Nephron progenitor cell (in vitro differentiated cells): ENCODE measurements at regions not wholly inside any gene's neighbourhood (a gene's known extent, or its start where the extent isn't known, plus 50 kb on each side); places are given as distances from the start of the nearest gene placed in this dataset.

Experiments used
- DNase-seq: peaks from one replicate; pipeline ENCODE4 v3.0.0; 2021
- H3K27ac Mint-ChIP-seq: 2 replicates; pipeline ENCODE4 v1.8.0; 2021; ENCODE audit warnings: mild to moderate bottlenecking, moderate library complexity, mixed read lengths
- H3K27me3 Mint-ChIP-seq: 2 replicates; pipeline ENCODE4 v1.8.0; 2021; ENCODE audit warnings: mild to moderate bottlenecking, low read depth, mixed read lengths; ENCODE audit not compliant: poor library complexity
- H3K36me3 Mint-ChIP-seq: 2 replicates; pipeline ENCODE4 v1.8.0; 2021; ENCODE audit warnings: low read depth, mixed read lengths
- H3K4me1 Mint-ChIP-seq: 2 replicates; pipeline ENCODE4 v1.8.0; 2021; ENCODE audit warnings: mixed read lengths
- H3K4me3 Mint-ChIP-seq: 2 replicates; pipeline ENCODE4 v1.8.0; 2021; ENCODE audit warnings: mild to moderate bottlenecking, moderate library complexity, mixed read lengths
- H3K9me3 Mint-ChIP-seq: 2 replicates; pipeline ENCODE4 v1.8.0; 2021; ENCODE audit warnings: mild to moderate bottlenecking, moderate library complexity, mixed read lengths
- TF ChIP-seq, protein P1 (sequence below): fragments of 200-600 bp; sonication (generic); IDR thresholded peaks from 2 replicates; pipeline ENCODE4 v1.5.0; 2021; ENCODE audit warnings: antibody characterized with exemption

DNA sequence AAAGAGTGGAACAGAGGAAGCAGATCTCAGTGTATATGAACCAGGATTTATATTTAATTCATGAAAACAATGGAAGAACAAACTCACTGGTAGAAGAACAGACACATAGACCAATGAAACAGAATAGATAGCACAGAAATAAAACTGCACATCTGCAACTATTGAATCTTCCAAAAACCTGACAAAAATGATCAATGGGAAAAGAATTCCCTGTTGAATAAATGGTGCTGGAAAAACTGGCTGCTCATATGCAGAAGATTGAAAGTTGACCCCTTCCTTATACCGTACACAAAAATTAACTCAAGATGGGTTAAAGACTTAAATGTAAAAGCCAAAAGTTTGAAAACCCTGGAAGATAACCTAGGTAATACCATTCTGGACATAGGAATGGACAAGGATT, 391.0 kb downstream of the MAGEB5 start:
- no peak overlapping the region for H3K4me3 Mint-ChIP-seq
- no peaks in the 10 kb centered on the region for H3K36me3 Mint-ChIP-seq

DNA sequence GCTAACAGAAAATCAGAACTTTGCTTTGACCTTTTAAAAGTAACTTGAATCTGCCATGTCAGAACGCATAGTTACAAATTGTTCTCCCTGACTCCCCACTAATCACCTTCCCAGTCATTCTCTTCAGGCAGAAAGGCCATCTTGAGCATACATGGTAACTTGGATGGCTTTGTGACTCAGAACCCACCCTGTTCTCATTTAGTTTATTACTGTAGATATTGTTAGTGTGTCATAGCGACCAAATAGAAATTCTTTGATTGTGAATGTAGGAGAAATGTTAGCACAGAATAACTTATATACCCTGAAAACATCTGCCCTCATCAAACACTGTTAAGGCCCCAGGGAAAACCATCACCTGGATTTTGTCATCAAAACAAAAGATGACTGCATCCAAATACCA, 382.0 kb downstream of the MAGEB5 start:
- H3K27ac Mint-ChIP-seq = no peak overlapping the region
- TF ChIP-seq, protein P1, sequence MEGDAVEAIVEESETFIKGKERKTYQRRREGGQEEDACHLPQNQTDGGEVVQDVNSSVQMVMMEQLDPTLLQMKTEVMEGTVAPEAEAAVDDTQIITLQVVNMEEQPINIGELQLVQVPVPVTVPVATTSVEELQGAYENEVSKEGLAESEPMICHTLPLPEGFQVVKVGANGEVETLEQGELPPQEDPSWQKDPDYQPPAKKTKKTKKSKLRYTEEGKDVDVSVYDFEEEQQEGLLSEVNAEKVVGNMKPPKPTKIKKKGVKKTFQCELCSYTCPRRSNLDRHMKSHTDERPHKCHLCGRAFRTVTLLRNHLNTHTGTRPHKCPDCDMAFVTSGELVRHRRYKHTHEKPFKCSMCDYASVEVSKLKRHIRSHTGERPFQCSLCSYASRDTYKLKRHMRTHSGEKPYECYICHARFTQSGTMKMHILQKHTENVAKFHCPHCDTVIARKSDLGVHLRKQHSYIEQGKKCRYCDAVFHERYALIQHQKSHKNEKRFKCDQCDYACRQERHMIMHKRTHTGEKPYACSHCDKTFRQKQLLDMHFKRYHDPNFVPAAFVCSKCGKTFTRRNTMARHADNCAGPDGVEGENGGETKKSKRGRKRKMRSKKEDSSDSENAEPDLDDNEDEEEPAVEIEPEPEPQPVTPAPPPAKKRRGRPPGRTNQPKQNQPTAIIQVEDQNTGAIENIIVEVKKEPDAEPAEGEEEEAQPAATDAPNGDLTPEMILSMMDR = no peak
- H3K36me3 Mint-ChIP-seq = no peaks in the 10 kb centered on the region

More for the DNA sequence above, 391.0 kb downstream of the MAGEB5 start:
- no peak for DNase-seq
- H3K4me1 Mint-ChIP-seq = no peaks in the 10 kb centered on the region
- H3K27me3 Mint-ChIP-seq = no peaks in the 10 kb centered on the region
- H3K9me3 Mint-ChIP-seq = peaks cover 17% of the 10 kb centered on the region
- TF ChIP-seq, protein P1 = no peak
- no peak overlapping the region for H3K27ac Mint-ChIP-seq

DNA sequence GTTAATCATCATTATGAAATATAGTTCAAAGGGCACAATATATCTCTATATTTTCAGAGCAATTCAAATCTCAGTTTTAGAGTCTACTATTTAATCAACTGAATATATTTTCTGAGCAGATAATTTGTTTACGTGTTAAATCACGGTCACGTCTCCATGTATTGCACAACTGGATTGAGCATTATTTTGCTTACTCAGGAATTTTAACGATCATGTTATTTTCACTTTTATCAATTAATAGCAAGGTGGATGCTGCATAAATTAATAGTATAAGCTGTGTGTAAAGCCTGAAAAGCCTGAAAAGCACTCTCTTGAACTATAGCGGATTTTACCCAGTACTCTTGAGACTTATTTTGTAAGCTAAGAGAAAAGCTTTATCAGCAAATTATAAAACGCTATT, 374.9 kb downstream of the MAGEB5 start:
- TF ChIP-seq, protein P1 = no peak
- no peak overlapping the region for H3K27ac Mint-ChIP-seq
- H3K9me3 Mint-ChIP-seq = peaks cover 31% of the 10 kb centered on the region
- no peaks in the 10 kb centered on the region for H3K27me3 Mint-ChIP-seq
- DNase-seq = no peak
- no peaks in the 10 kb centered on the region for H3K4me1 Mint-ChIP-seq
- H3K36me3 Mint-ChIP-seq = no peaks in the 10 kb centered on the region
- no peak overlapping the region for H3K4me3 Mint-ChIP-seq

More for the DNA sequence above, 382.0 kb downstream of the MAGEB5 start:
- peaks cover 34% of the 10 kb centered on the region for H3K9me3 Mint-ChIP-seq
- no peak overlapping the region for H3K4me3 Mint-ChIP-seq
- DNase-seq = no peak
- no peaks in the 10 kb centered on the region for H3K4me1 Mint-ChIP-seq
- H3K27me3 Mint-ChIP-seq = no peaks in the 10 kb centered on the region

DNA sequence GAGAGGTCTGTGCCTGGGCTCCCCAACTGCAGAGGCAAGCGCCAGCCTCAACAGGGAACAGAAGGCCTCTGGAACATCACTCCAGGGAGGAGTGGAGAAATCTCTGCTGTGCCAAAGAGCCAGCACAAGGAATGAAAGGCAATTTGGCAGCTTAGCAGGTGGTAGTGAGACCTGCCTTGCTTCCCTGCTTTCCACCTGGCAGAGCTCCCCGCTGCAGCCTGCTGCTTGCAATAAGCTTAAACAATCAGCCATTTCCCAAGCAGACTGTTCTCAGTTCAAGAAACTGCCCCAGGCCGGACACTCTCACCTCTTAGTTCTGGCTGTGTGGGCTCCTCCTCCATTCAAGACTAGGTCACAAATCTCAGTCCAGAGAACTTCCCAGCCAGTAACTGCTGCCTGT, 370.6 kb downstream of the MAGEB5 start:
- Mint-ChIP-seq H3K27ac (no peak overlapping the region), H3K4me3 (no peak overlapping the region), H3K27me3 (no peaks in the 10 kb centered on the region), H3K4me1 (no peaks in the 10 kb centered on the region), H3K36me3 (no peaks in the 10 kb centered on the region), H3K9me3 (peaks cover 32% of the 10 kb centered on the region)
- TF ChIP-seq, protein P1 = no peak
- DNase-seq = no peak

DNA sequence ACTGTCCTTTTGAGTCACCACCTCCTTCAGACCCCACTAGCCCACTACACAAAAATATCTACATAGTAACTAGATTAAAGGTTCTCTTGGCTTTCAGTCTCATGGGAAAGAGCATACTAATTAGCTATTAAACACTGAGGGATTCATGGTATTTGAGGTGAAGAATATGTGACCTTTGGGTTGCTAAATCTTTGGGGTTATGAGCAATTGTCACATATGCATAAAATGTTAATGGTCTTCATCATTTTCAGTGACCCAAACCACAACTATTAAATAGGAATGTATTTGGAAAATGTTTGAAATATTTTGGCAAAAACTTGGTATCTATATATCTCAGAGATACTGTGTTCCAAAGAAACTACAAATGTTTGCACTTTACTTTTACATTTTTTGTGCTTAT, 365.1 kb downstream of the MAGEB5 start:
- TF ChIP-seq, protein P1 = no peak
- DNase-seq = no peak
- no peak overlapping the region for H3K27ac Mint-ChIP-seq

DNA sequence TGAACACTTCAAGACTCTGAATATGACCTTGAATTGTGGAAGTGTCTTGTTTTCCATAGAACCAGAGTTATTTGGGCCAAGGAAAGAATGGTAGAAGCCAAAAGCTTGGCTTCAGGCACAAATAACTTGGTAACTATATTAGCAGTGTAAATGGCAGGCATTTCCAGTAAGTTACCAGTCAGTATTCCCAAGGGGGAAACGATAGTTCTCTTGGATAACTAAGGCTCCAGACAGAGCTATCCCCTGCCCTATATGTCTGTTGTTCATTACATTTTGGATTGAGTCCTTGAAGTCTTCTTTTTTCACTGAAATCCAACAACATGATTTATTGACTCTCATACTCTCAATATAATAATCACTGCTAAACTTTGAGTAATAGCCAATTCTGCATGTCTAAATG, 364.1 kb downstream of the MAGEB5 start:
- TF ChIP-seq, protein P1 = no peak
- no peak for DNase-seq
- no peaks in the 10 kb centered on the region for H3K27me3 Mint-ChIP-seq
- no peaks in the 10 kb centered on the region for H3K4me1 Mint-ChIP-seq
- no peak overlapping the region for H3K27ac Mint-ChIP-seq
- no peak overlapping the region for H3K4me3 Mint-ChIP-seq
- H3K36me3 Mint-ChIP-seq = no peaks in the 10 kb centered on the region
- H3K9me3 Mint-ChIP-seq = peaks cover 23% of the 10 kb centered on the region

More for the DNA sequence above, 365.1 kb downstream of the MAGEB5 start:
- Mint-ChIP-seq H3K4me1 (no peaks in the 10 kb centered on the region), H3K36me3 (no peaks in the 10 kb centered on the region), H3K9me3 (peaks cover 29% of the 10 kb centered on the region), H3K27me3 (no peaks in the 10 kb centered on the region), H3K4me3 (no peak overlapping the region)
